K562 (cell line): ENCODE measurements at regions not wholly inside any gene's neighbourhood (a gene's known extent, or its start where the extent isn't known, plus 50 kb on each side); places are given as distances from the start of the nearest gene placed in this dataset.

ENCODE experiments used
- ARID3B ChIP-seq: fragments of 250-450 bp; sonication (Bioruptor Pico); IDR thresholded peaks from 2 replicates; pipeline ENCODE4 v1.4.0; 2020; ENCODE audit warnings: borderline replicate concordance
- BCOR ChIP-seq: fragments of 450-650 bp; IDR thresholded peaks from 2 replicates; pipeline ENCODE4 v1.6.1; 2016
- BRCA1 ChIP-seq, 2 experiments: fragments of 450-650 bp in 1 of 2; sonication (generic) in 1 of 2; formaldehyde crosslinking in 1 of 2; IDR thresholded peaks; 2 replicates each; pipeline versions ENCODE4 v1.5.0 to v1.6.1; 2017 to 2020; ENCODE audit warnings: mild to moderate bottlenecking in 1 of 2, missing genetic modification reagents in 1 of 2
- CBX1 ChIP-seq: sonication (generic); IDR thresholded peaks from 2 replicates; pipeline ENCODE4 v1.6.1; 2016; ENCODE audit warnings: antibody characterized with exemption, low read depth, mild to moderate bottlenecking
- ESRRB ChIP-seq: fragments of 250-450 bp; sonication (Bioruptor Pico); IDR thresholded peaks from 2 replicates; pipeline ENCODE4 v1.5.0; 2020; ENCODE audit warnings: mild to moderate bottlenecking, moderate library complexity, borderline replicate concordance
- HNRNPUL1 ChIP-seq: fragments of 200-400 bp; formaldehyde crosslinking; IDR thresholded peaks from 2 replicates; pipeline ENCODE4 v1.6.1; 2017; ENCODE audit warnings: low read length
- KDM4B ChIP-seq, 2 experiments: fragments of 450-650 bp in 1 of 2; sonication (generic) in 1 of 2; IDR thresholded peaks; 2 replicates each; pipeline ENCODE4 v1.6.1; 2016 to 2017; ENCODE audit warnings: borderline replicate concordance in 2 of 2, antibody characterized with exemption in 1 of 2, low read depth in 1 of 2, mild to moderate bottlenecking in 1 of 2
- KLF6 ChIP-seq: fragments of 250-450 bp; sonication (Bioruptor Pico); IDR thresholded peaks from 2 replicates; pipeline ENCODE4 v1.4.0; 2020; ENCODE audit warnings: mild to moderate bottlenecking, moderate library complexity, borderline replicate concordance
- MEIS2 ChIP-seq: fragments of 450-650 bp; IDR thresholded peaks from 2 replicates; pipeline ENCODE4 v1.6.1; 2014; ENCODE audit warnings: mild to moderate bottlenecking; ENCODE audit not compliant: partially characterized antibody
- NR2C1 ChIP-seq, 2 experiments: fragments of 450-650 bp; IDR thresholded peaks; 2 replicates each; pipeline ENCODE4 v1.6.1; 2017; ENCODE audit warnings: mild to moderate bottlenecking in 2 of 2, antibody characterized with exemption in 1 of 2, inconsistent platforms in 1 of 2, missing compliant biosample characterization in 1 of 2, missing genetic modification characterization in 1 of 2
- NR2F6 ChIP-seq: fragments of 450-650 bp; formaldehyde crosslinking; IDR thresholded peaks from 2 replicates; pipeline ENCODE4 v1.4.0; 2020; ENCODE audit warnings: mild to moderate bottlenecking
- PTRF ChIP-seq: fragments of 450-650 bp; IDR thresholded peaks from 2 replicates; pipeline ENCODE4 v1.6.1; 2016; ENCODE audit warnings: mild to moderate bottlenecking, missing genetic modification characterization, missing compliant biosample characterization
- RB1 ChIP-seq: fragments of 450-650 bp; IDR thresholded peaks from 2 replicates; pipeline ENCODE4 v1.6.1; 2017; ENCODE audit warnings: low read depth, mild to moderate bottlenecking
- SAFB ChIP-seq: fragments of 200-400 bp; formaldehyde crosslinking; IDR thresholded peaks from 2 replicates; pipeline ENCODE4 v1.6.1; 2017; ENCODE audit warnings: low read depth, low read length, borderline replicate concordance
- SIN3B ChIP-seq: fragments of 450-650 bp; IDR thresholded peaks from 2 replicates; pipeline ENCODE4 v1.6.1; 2017; ENCODE audit warnings: low read depth, mild to moderate bottlenecking, moderate library complexity
- SIX5 ChIP-seq, 2 experiments: IDR thresholded peaks; 2 replicates each; pipeline ENCODE4 v1.6.1; 2011; ENCODE audit warnings: low read length in 2 of 2, borderline replicate concordance in 1 of 2, low read depth in 1 of 2, mild to moderate bottlenecking in 1 of 2, moderate library complexity in 1 of 2; ENCODE audit not compliant: insufficient read depth in 1 of 2
- SMAD4 ChIP-seq: fragments of 250-450 bp; sonication (Bioruptor Pico); conservative IDR thresholded peaks from 2 replicates; pipeline ENCODE4 v1.8.0; 2021; ENCODE audit warnings: inconsistent platforms, mild to moderate bottlenecking, moderate library complexity
- ZNF316 ChIP-seq: fragments of 450-650 bp; IDR thresholded peaks from 2 replicates; pipeline ENCODE4 v1.6.1; 2016
- ZNF695 ChIP-seq: fragments of 450-650 bp; formaldehyde crosslinking; IDR thresholded peaks from 2 replicates; pipeline ENCODE4 v1.4.0; 2020; ENCODE audit warnings: mild to moderate bottlenecking, moderate library complexity
- TF ChIP-seq, protein P1 (sequence below): fragments of 250-450 bp; sonication (Bioruptor Pico); IDR thresholded peaks from 2 replicates; pipeline ENCODE4 v1.5.0; 2020; ENCODE audit warnings: mild to moderate bottlenecking
- TF ChIP-seq, protein P2 (sequence below): fragments of 250-450 bp; sonication (Bioruptor Pico); IDR thresholded peaks from 2 replicates; pipeline ENCODE4 v1.5.0; 2022; ENCODE audit warnings: mild to moderate bottlenecking

DNA sequence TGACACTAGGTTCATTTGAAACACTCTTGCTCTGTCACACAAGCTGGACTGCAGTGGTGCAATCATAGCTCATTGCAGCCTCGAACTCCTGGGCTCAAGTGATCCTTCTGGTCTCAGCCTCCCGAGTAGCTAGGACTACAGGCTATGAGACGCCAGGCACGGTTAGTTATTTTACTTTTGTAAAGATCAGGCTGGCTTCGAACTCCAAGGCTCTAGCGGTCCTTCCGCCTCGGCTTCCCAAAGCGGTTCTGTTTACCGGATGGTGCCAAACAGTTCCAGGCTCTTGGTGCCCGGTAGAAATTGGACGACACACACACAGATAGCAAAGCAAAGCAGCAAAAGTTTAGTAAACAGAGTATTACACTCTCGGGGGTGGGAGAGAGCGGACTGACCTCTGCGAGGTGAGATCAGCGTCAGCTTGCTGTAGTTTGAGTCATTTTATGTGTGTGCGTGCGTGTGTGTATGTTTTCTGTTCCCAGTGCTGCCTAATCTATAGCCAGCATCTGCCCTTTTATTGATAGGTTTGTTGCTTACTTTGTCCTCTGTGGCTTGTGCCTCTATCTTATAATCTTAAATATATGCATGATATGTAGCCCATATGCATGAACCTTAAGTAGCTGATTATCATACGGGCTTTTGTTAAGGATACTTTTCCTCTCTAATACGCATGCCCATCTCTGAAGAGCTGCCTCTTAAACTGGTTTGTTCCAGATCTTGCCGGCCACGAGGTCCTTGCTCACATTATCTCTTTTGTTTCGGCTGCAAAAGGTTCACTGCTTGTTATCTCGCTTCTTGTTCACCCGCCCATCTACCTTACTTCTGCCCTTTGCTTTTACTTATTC is 75.2 kb downstream of the OR2B2 start (continued):
- no peak for TF ChIP-seq BRCA1 (IDR thresholded peaks at IDR 0.05)
- peak; percentile 87; the same call in 1 of the 2 replicates for TF ChIP-seq BRCA1 (CRISPR knock-in tag; IDR thresholded peaks at IDR 0.05)
- TF ChIP-seq BCOR, result peak; percentile 92
- TF ChIP-seq CBX1, result peak; percentile 82; the same call in 1 of the 2 replicates
- TF ChIP-seq KLF6, result no peak
- no peak for TF ChIP-seq ZNF695 (CRISPR knock-in tag)
- TF ChIP-seq NR2F6 (CRISPR knock-in tag), result no peak
- 0 out of 2 replicates have a peak, but pooled peaks have one; percentile 12 for TF ChIP-seq NR2C1 (IDR thresholded peaks at IDR 0.05)
- TF ChIP-seq NR2C1 (tag; IDR thresholded peaks at IDR 0.05), result peak; percentile 80; the same call in 1 of the 2 replicates
- TF ChIP-seq, protein P1, sequence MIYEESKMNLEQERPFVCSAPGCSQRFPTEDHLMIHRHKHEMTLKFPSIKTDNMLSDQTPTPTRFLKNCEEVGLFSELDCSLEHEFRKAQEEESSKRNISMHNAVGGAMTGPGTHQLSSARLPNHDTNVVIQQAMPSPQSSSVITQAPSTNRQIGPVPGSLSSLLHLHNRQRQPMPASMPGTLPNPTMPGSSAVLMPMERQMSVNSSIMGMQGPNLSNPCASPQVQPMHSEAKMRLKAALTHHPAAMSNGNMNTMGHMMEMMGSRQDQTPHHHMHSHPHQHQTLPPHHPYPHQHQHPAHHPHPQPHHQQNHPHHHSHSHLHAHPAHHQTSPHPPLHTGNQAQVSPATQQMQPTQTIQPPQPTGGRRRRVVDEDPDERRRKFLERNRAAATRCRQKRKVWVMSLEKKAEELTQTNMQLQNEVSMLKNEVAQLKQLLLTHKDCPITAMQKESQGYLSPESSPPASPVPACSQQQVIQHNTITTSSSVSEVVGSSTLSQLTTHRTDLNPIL (CRISPR knock-in tag), result peak; percentile 35; the same call in 1 of the 2 replicates
- TF ChIP-seq MEIS2, result peak; percentile 75
- TF ChIP-seq RB1, result no peak; the same call in none of the 2 replicates
- TF ChIP-seq ZNF316, result no peak
- no peak for TF ChIP-seq SAFB
- peak; percentile 17; the same call in 1 of the 2 replicates for TF ChIP-seq SMAD4 (CRISPR knock-in tag)
- no peak for TF ChIP-seq ARID3B
- no peak for TF ChIP-seq SIX5 (IDR thresholded peaks at IDR 0.05; ENCODE audit: borderline replicate concordance in 1 of 2, insufficient read depth in 1 of 2, low read depth in 1 of 2, low read length in 2 of 2)
- TF ChIP-seq ESRRB, result no peak; the same call in 1 of the 2 replicates
- no peak for TF ChIP-seq HNRNPUL1
- TF ChIP-seq SIN3B, result 0 out of 2 replicates have a peak, but pooled peaks have one; percentile 10
- TF ChIP-seq, protein P2, sequence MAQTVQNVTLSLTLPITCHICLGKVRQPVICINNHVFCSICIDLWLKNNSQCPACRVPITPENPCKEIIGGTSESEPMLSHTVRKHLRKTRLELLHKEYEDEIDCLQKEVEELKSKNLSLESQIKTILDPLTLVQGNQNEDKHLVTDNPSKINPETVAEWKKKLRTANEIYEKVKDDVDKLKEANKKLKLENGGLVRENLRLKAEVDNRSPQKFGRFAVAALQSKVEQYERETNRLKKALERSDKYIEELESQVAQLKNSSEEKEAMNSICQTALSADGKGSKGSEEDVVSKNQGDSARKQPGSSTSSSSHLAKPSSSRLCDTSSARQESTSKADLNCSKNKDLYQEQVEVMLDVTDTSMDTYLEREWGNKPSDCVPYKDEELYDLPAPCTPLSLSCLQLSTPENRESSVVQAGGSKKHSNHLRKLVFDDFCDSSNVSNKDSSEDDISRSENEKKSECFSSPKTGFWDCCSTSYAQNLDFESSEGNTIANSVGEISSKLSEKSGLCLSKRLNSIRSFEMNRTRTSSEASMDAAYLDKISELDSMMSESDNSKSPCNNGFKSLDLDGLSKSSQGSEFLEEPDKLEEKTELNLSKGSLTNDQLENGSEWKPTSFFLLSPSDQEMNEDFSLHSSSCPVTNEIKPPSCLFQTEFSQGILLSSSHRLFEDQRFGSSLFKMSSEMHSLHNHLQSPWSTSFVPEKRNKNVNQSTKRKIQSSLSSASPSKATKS (CRISPR knock-in tag), result 0 out of 2 replicates have a peak, but pooled peaks have one; percentile 53
- no peak for TF ChIP-seq PTRF (tag)
- no peak for TF ChIP-seq KDM4B (IDR thresholded peaks at IDR 0.05; ENCODE audit: borderline replicate concordance in 2 of 2, low read depth in 1 of 2)
